Middle frontal gyrus (tissue), 1 donor: ENCODE measurements at regions not wholly inside any gene's neighbourhood (a gene's known extent, or its start where the extent isn't known, plus 50 kb on each side); places are given as distances from the start of the nearest gene placed in this dataset.

ENCODE experiments used
- DNase-seq: peaks from one replicate; pipeline ENCODE4 v3.0.0-alpha.2; 2015; ENCODE audit warnings: low spot score; ENCODE audit errors: extremely low spot score

DNA sequence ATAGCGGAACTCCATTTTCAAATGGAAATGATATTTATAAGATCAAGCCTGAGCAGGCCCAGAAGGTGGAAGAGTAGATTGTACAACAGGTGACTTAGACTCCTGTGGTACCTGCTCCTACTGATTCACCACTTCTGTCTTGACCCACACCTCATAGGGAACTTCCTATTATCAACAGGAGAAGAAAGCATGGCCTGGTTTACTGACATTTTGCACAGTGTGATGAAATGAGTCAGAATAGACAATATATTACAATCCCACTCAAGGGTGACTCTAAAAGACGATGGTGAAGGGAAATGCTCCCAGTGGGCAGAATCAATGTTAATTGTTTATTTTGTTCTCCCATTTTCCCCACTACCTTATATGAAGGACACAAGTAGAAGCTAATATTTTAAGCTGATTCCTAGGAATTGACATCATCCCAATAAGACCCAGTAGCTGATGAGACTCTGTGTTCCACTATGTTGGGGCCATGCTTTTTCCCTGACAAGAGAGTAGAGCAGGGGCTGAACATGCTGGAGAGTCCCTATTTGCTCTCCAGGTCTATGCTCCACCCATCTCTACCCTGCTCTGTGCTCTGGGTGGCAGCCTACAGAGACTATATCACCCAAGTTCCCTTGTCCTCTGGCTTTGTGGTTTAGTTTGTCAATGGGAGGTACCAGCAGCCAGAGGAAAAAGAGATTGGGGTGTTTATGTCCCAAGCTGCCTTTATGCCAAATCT is 163.4 kb upstream of the FSTL4 start:
- DNase-seq = no peak

DNA sequence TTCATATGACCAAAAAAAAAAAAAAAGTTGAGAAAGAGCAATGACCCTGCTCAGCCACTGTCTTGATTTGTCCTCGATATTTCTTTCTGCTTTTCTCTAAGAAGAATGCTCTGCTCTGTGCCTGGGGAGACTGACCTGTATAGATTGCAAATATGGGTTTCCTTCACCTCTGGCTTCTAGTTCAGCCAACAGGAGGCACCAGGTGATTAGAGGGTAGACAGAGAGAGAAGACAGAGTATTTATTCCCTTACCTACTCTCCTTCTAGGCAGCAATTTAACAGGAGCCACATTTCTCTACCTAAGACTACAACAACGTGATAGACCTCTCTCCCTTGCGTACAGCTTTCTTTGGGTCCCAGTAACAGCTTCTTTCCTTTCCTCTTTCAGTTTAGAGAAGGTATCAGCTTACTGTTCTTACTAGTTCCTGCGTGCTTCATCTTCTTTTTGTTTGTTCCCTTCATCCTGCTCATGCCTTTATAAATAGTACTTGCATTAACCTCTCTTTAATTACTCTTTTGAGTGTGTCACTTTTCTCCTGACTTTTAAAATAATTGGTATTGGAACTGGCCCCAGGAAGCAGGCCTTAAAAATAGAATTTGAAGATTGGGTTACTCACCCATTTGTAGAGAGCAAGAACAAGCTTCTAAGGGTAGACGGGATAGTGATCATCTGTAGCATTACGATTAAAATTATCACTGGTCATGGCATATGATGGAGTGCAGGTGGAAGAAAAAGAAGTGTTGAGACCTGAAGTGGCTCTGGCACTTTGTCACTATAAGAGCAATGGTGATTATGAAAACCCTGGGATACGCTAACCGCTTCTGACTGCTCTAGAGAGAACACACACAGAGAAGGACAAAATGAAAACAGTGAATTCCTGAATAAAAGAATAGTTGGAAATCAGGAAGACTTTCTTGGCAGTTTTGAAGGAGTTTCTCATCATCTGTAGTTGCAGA is 161.2 kb upstream of the FSTL4 start:
- no peak for DNase-seq

DNA sequence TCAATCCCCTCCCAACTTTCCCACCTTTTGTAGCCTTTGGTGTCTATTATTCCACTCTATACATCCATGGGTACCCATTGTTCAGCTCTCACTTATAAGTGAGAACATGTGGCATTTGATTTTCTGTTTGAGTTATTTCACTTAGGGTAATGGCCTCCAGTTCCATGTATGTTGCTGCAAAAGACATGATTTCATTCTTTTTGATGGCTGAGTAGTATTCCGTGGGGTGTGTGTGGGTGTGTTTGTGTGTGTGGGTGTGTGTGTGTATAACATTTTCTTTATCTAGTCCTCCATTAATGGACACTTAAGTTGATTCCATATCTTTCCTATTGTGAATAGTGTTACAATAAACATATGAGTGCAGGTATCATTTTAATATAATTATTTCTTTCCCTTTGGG is 157.5 kb upstream of the FSTL4 start:
- DNase-seq = no peak

DNA sequence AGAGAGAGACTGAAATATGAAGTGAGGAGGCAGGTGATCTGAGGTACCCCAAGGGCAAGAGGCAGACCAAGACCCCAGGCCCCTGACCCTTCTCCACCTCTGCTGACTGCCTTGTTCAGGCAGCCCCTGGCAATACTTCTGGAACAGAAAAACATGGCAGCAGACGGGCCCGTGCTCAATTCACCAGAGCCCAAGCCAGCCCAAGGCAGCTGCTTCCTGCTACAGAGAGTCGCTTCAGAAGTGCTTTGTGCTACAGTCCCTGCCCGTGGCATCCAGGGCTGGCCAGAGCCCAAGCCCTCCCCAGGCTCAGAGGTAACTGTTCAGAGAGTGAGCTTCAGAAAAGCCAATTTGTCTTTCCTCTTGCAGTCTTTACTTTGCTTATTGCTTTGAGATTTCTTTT is 151.4 kb upstream of the FSTL4 start:
- DNase-seq = no peak

- DNase-seq = no peak
Measured at GRCh38 chr5:133761632-133762031, 149.3 kb upstream of the FSTL4 start.

GRCh38 chr5:133760532-133760931 is 148.2 kb upstream of the FSTL4 start:
- no peak for DNase-seq

DNA sequence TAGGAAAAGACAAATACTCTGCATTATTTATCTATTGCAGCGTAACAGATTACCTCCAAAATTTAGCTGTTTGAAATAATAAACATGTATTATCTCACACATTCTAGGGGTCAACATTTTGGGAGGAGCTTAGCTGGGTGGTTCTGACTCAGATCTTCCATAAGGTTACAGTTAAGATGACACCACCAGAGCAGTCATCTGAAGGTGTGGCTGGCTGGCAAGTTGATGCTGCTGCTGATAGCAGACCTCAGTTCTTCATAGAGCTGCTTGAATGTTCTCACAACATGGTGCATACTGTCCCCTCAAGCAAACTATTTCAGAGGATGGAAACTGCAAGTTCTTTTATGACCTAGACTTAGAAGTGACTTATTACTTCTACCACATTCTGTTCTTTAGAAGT is 146.3 kb upstream of the FSTL4 start:
- no peak for DNase-seq

- no peak for DNase-seq
Measured at GRCh38 chr5:133757396-133757945, 145.1 kb upstream of the FSTL4 start.

DNA sequence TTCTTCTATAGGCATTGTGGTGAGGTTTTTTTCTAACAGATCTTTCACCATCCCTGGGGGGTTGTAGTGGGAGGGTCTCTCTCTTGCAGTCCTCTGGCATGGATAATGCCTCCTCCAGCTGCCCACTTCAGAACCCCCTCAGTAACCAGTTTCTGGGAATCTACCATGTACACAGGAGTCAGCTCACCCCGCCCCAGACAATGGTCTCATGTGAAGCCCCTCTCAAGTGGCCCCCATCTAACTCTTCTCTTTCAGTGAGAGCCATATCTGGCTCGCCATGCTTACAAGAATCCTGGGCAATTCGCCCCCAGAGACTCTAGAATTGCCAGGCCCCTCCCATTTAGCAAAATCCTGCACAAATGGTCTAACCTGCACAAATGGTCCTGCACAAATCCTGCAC is 144.4 kb upstream of the FSTL4 start:
- DNase-seq = no peak

DNA sequence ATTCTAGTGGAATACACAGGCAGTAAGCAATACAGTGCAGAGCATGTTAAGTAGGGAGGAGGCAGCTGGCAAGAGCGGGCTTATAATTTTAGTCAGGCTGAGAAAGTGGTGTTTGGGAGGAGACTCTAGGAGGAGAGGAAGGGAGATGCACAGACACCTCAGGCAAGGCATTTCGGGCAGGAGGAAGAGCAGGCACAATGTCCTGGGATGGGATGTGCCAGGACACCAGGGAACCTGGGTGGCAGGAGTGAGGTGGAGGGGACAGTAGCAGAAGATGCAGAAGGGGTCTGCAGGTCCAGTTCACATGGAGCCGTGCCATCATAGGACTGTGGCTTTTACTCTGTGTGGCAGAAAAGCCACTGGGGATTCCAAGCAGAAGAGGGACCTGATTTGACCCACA is 143.7 kb upstream of the FSTL4 start:
- DNase-seq = no peak

- DNase-seq = no peak
Measured at GRCh38 chr5:133754575-133755169, 142.3 kb upstream of the FSTL4 start.

GRCh38 chr5:133753856-133754255 is 141.5 kb upstream of the FSTL4 start:
- no peak for DNase-seq

GRCh38 chr5:133751846-133752245 is 139.5 kb upstream of the FSTL4 start:
- no peak for DNase-seq

DNA sequence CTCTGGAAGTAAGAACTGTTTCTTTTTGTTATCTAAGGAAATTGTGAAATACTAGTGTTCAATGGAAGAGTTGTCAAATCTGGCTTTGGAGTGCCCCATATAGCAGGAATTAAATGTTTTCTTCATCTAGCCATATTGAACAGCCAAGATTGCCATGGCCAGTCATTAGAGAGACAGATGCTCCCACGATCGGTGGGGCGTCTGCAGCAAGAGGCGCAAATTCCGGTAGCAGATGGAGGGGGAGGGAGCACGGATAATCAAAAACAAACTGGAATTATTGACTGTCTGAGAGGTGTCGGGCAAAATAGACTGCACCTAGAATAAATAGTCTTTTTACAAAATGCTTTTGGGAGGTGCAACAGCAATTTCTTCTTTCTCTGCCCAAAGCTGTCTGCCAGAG is 139.1 kb upstream of the FSTL4 start:
- no peak for DNase-seq

DNA sequence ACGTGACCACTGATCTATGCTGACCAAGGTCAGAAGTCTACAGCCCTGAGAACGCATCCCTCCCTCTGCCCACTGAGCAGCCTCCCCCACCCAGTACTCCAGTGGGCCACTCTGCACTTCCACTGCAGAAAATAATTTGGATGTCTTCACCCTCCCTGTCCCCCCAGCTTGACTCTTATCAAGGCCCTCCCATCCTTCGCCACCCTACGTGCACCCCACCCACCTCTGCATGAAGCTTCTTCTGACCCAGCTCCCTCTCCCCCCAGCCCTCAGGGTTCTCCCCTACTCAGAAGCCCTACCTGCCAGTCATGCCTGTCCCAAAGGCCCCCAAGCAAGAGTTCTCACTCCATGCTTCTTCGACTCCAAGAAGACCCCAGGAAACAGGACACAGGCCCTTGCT is 138.5 kb upstream of the FSTL4 start:
- DNase-seq = no peak

GRCh38 chr5:133750356-133750755 is 138.0 kb upstream of the FSTL4 start:
- DNase-seq = no peak

- DNase-seq = no peak
Measured at GRCh38 chr5:133749331-133749985, 137.1 kb upstream of the FSTL4 start.

- no peak for DNase-seq
Measured at GRCh38 chr5:133746834-133747233, 134.5 kb upstream of the FSTL4 start.

DNA sequence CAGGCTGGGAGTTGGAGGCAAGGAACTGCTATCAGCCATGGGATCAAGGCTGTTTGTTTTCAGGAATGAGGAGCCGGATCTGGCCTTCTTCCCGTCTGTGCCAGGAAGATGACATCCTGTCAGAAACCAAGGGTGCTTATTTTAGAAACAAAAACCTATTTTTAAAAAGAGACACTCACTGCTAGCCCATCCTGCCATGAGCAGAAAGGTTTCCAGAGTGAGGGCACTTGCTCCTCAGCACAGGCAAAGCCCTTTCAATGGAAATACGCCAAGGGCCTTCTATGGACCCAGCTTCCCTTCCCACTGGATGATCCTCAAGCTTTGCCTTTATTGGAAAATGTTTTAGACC is 132.6 kb upstream of the FSTL4 start:
- no peak for DNase-seq

DNA sequence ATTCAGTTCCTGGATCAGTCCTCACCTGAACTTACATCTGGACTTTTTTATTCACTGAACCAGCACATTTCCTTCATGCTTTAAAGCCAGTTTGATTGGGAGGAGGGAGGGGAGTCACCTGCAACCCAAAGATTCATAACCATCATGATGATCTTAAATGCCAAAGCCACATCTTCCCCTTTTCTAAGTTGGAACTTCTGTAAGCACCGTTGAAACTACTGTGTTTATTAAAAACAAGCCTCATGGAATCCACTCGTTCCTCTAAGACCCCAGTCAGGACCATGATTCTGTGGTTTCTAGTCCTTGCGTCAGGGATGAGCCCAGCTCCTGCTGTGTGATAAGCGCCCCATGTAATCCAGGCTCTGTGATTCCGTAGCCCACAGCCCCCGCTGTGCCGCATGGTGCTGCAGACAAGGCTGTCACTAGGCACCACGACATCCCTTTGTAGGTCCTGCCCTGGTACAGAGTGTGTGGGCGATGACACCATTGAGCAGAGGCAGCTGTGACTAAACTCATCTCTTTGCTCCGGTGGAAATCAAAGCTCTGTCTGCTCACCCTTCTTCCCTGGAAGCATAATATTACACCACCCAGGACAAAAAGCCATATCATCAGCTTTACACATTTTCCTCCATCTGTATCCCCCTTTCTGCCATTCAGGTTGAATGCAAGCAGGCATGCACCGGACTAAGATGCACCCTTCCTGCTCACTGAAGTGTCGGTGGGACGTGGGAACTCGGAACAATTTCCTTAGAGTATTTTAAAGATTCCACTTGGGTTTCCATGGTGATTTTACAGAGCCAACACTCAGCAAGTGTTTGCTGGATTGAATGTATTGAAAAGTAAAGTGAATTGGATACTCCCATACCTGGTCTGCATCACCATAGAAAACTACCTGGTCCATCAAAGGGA is 132.0 kb upstream of the FSTL4 start:
- DNase-seq = peak; percentile 11
